Right cardiac atrium (tissue), 5 donors: ENCODE measurements at regions not wholly inside any gene's neighbourhood (a gene's known extent, or its start where the extent isn't known, plus 50 kb on each side); places are given as distances from the start of the nearest gene placed in this dataset.

ENCODE experiments used
- ATAC-seq, 2 donors: fragments of 200-7000 bp; cut with Tn5 transposase; one replicate each; pipeline versions ENCODE4 v1.8.0 to v1.9.1; 2020; ENCODE audit warnings: moderate library complexity in 2 of 2, mild to moderate bottlenecking in 1 of 2
- DNase-seq, 3 donors: peaks; one replicate each; pipeline ENCODE4 v3.0.0-alpha.2; 2020
- H3K27ac ChIP-seq: one replicate; pipeline ENCODE4 v1.5.1; 2013; ENCODE audit warnings: mild to moderate bottlenecking, low read length, control low read depth, moderate library complexity
- H3K27me3 ChIP-seq: one replicate; pipeline ENCODE4 v1.6.1; 2013; ENCODE audit not compliant: control insufficient read depth, insufficient read depth
- H3K4me1 ChIP-seq: one replicate; pipeline ENCODE4 v1.6.1; 2013; ENCODE audit warnings: low read length; ENCODE audit not compliant: control insufficient read depth, insufficient read depth
- H3K4me3 ChIP-seq: one replicate; pipeline ENCODE4 v1.5.1; 2013; ENCODE audit warnings: low read length, control low read depth
- H3K9me3 ChIP-seq: one replicate; pipeline ENCODE4 v1.6.1; 2013; ENCODE audit warnings: low read length; ENCODE audit not compliant: control insufficient read depth
- WGBS: extraction: QIAGEN DNeasy Blood & Tissue Kit; methylation state at CpG from one replicate; pipeline ENCODE4 v1.1.7; 2013; 5-methylcytosine and 5-hydroxymethylcytosine counted together
- intact Hi-C, 4 donors: fragments of 100-400 bp; cut with DNase I; formaldehyde crosslinking; loops; one replicate each; pipeline versions ENCODE4 v1.11.0 to v1.14.0; 2022 to 2023
- donor health status: healthy with polysubstance abuse.
- donor health status: DM: no; HTN: yes; CAD: no.
- donor health status: DM: no; HTN: no; CAD: no.
- donor health status: DM: no; HTN: yes; CAD: no; lungs with severe emphysema.
- donor health status: DM: yes; HTN: yes; CAD: no.

DNA sequence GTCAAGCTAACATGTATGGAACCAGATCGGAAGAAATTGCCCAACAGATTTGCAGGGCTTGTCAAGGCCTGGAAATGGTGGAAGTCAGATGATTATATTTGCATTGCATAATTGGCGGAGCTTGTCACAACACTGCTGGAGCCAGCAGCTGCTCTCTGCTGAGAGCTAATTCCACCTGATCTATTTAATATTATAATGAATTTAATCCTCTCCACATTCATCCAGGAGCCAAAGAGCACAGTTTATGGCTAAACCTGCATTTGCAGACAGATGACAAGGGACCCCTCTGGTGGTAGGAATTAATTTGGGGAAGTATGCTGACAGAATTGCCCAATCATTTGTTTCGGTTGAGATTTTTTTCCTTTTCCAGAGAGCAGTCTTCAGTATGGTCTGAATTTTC, 730.2 kb downstream of the TUSC7 start:
- Histone ChIP-seq H3K4me1 (no peaks in the 10 kb centered on the region), H3K9me3 (no peaks in the 10 kb centered on the region), H3K4me3 (no peak overlapping the region), H3K27ac (no peak overlapping the region), H3K27me3 (no peaks in the 10 kb centered on the region)
- no peak for DNase-seq
- WGBS, result 65% methylated on average over 3 of the region's 3 CpGs
- peak in 1 of 2 donors; percentile 16 for ATAC-seq
- intact Hi-C loops, result no loop called here

DNA sequence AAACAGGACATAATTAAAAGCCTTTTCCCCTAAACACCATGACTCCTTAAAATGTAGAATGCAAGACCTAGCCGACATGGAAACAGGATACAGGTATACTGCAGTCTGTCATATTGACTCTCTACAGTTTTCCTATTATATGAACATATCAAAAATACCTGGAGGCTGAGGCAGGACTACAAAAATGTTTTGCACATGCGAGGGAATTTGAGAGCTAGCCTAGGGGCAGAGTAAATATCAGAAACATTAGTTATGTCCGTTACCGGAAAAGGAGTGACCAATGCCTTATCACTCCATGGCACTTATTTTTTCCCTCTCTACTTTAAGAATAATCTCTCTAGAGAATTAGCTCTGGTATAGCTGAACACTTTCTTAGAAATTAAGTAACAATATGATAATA, 732.3 kb downstream of the TUSC7 start:
- intact Hi-C loops, result no loop called here
- WGBS, result 74% methylated on average over 4 of the region's 4 CpGs
- H3K9me3 ChIP-seq, result no peaks in the 10 kb centered on the region
- H3K27ac ChIP-seq, result no peak overlapping the region
- H3K27me3 ChIP-seq, result no peaks in the 10 kb centered on the region
- H3K4me3 ChIP-seq, result no peak overlapping the region
- no peaks in the 10 kb centered on the region for H3K4me1 ChIP-seq
- ATAC-seq, result no peak
- no peak for DNase-seq

DNA sequence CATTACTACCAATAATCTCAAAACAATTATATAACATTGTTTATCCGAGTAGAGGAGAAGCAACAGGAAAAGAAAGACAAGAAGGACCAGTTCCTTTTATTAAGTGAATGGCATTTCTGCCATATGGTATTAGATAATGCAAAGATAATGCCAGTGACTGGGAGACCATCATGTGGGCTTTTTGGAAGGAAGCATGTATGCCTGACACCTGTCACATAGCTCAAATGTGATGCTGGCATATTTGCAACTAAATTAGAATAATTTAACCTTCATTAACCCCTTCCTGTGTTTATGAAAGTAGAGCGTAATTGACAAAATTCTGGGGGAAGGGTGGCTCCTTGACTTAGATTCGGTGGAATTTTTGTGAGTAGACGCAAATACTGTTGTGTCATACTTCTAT, 733.0 kb downstream of the TUSC7 start:
- H3K27ac ChIP-seq, result no peak overlapping the region
- DNase-seq, result no peak
- WGBS, result 61% methylated on average over 4 of the region's 4 CpGs
- no peaks in the 10 kb centered on the region for H3K9me3 ChIP-seq
- no peak for ATAC-seq
- intact Hi-C loops, result no loop called here
- no peaks in the 10 kb centered on the region for H3K27me3 ChIP-seq
- H3K4me3 ChIP-seq, result no peak overlapping the region
- H3K4me1 ChIP-seq, result no peaks in the 10 kb centered on the region

DNA sequence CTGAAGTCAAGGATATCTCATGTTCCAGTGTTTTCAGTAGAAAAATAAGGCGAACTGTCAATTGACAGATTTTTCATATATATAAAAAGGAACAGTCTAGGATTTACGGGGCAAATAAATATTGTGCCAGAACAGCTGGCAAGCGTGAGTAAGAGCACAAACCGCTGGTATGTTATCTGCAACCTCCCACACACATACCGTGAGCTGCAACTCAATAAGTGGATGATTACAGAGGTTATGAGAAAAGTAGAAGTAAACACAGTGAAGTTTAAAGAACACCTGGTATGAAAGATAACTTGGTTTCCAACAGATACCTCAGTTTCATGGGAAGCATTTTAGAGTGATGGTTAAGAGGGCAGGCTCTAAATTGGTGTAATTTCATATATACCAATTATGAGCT, 733.4 kb downstream of the TUSC7 start:
- WGBS, result 34% methylated on average over 5 of the region's 5 CpGs
- intact Hi-C loops, result no loop called here

DNA sequence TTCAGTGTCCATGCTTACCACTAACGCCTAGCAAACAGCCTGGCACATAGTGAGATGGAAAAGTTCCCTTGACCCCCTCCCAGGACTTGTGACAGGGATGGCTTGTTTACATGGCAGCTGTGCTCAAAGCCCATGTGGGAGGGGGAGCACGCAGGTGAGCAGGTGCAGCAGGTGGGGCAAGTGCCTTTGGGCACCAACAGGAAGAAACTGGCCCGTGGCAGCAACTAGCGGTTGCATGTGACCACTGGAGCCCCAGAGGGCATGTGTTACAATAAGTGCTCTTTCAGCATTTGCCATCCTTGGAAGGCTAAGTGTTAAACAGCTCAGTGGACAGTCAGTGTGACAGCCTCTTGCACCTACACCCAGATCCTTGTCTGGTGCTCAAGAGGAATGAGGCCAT, 734.6 kb downstream of the TUSC7 start:
- Histone ChIP-seq H3K9me3 (no peaks in the 10 kb centered on the region), H3K27me3 (no peaks in the 10 kb centered on the region), H3K4me3 (no peak overlapping the region), H3K4me1 (no peaks in the 10 kb centered on the region), H3K27ac (no peak overlapping the region)
- intact Hi-C loops, result no loop called here
- DNase-seq (no peak), ATAC-seq (no peak)
- 86% methylated on average over 4 of the region's 4 CpGs for WGBS

More for the DNA sequence above, 733.4 kb downstream of the TUSC7 start:
- no peak overlapping the region for H3K4me3 ChIP-seq
- ATAC-seq, result no peak
- no peaks in the 10 kb centered on the region for H3K9me3 ChIP-seq
- no peaks in the 10 kb centered on the region for H3K27me3 ChIP-seq
- H3K4me1 ChIP-seq, result no peaks in the 10 kb centered on the region
- no peak for DNase-seq
- no peak overlapping the region for H3K27ac ChIP-seq

DNA sequence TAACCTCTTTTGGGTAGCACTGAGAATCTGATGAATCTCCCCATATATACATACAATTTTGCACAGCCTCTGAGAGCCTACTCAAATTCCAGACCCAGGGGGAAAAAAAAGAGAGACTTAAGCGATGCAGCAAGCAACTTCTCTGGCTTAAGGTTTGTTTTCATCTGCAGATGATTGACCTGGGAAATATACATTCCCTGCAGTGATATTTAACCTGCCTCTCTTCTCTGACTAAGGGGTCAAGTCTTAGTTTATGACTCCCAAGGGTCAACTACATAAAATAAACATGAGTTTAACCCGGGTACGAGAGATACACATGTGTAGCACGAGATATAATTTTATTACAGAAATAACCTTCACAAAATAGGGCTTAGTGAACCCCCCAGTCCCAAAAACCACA, 737.8 kb downstream of the TUSC7 start:
- DNase-seq, result no peak
- H3K4me1 ChIP-seq, result no peaks in the 10 kb centered on the region
- no peak overlapping the region for H3K4me3 ChIP-seq
- ATAC-seq, result no peak
- no peaks in the 10 kb centered on the region for H3K9me3 ChIP-seq
- WGBS, result 70% methylated on average over 4 of the region's 4 CpGs
- H3K27ac ChIP-seq, result no peak overlapping the region
- intact Hi-C loops, result no loop called here
- H3K27me3 ChIP-seq, result no peaks in the 10 kb centered on the region

DNA sequence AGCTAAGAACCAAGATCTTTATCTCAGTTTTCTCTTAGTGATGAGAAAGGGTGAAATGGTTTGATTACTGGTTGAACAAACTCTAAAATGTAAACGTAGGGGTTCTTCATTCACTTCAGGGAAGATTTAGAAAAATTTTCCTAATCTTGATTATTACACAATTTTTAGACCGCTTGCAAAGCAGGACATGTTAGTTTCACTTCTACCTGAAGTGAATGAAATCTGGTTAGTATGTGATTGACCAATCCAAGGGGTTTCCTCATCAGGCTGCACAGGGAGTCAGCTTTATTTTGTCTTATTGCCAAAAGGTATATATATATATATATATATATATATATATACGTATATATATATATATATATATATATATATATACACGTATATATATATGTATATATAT, 740.4 kb downstream of the TUSC7 start:
- 41% methylated on average over 4 of the region's 4 CpGs for WGBS
- no peak overlapping the region for H3K27ac ChIP-seq
- intact Hi-C loops, result no loop called here
- no peak for ATAC-seq
- no peak overlapping the region for H3K4me3 ChIP-seq
- H3K4me1 ChIP-seq, result no peaks in the 10 kb centered on the region
- H3K27me3 ChIP-seq, result no peaks in the 10 kb centered on the region
- no peak for DNase-seq
- H3K9me3 ChIP-seq, result no peaks in the 10 kb centered on the region

DNA sequence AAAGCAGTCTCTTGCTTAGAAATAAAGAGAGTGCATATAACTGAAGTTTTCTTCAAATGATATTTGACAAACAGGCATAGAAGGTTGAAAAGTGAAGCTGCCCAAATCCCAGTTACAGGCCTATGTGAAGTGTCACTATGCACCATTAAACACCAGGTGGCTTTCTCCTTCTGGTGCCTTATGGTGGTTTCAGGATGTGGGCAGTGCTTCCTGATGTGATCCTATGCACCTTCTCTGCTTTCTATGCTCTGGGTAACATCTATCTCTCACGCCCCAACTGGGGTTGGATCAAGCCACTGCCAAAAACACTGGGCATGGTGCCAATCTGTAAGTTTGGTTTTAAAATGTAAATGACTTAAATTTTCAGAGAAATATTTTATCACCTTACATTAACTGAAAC, 744.7 kb downstream of the TUSC7 start:
- 58% methylated on average over 1 of the region's 1 CpG for whole genome bisulfite sequencing
- intact Hi-C loops, result no loop called here
- Histone ChIP-seq H3K27me3 (no peaks in the 10 kb centered on the region), H3K9me3 (no peaks in the 10 kb centered on the region), H3K4me3 (no peak overlapping the region), H3K4me1 (no peaks in the 10 kb centered on the region), H3K27ac (no peak overlapping the region)
- ATAC-seq (no peak), DNase-seq (no peak)

DNA sequence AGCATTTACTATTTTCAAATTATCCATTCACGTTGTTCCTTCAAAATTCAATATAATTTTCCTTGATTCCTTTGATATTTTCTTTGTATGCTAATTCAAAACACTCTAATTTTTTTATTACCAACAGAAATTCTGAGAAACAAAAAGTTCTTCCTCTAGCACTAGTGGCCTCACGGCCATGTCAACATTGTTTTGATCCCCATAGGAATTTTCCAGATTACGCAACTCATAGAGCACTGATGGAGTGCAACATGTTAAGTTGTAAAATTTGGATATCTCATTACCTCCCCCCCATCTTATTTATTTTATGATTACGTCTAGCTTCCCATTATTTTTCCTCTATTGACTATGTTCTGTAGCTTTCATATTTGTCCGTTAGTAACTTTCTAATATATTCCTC, 745.3 kb downstream of the TUSC7 start:
- DNase-seq (no peak), ATAC-seq (peak in 1 of 2 donors; percentile 56)
- no peaks in the 10 kb centered on the region for H3K4me1 ChIP-seq
- H3K27ac ChIP-seq, result no peak overlapping the region
- intact Hi-C loops, result no loop called here
- no peaks in the 10 kb centered on the region for H3K9me3 ChIP-seq
- H3K27me3 ChIP-seq, result no peaks in the 10 kb centered on the region
- 64% methylated on average over 5 of the region's 5 CpGs for WGBS
- no peak overlapping the region for H3K4me3 ChIP-seq

DNA sequence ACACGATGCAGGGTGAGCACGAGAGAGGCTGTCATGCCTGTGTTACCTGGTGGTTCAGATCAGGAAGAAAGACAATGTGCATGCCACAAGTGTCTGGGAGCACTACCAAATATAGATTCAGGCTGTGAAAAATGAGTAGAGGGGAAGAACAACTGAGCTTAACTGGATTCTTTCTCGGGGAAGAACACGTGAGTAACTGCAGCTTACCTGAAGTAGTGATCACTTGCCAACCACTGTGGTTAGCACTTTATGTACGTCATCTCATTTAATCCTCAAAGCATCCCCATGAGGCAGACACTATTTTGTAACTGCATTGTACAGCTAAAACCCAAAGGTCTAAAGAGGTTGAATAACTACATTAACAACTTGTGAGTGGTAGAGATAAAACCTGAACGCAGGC, 746.2 kb downstream of the TUSC7 start:
- Histone ChIP-seq H3K4me1 (no peaks in the 10 kb centered on the region), H3K4me3 (no peak overlapping the region), H3K9me3 (no peaks in the 10 kb centered on the region), H3K27me3 (no peaks in the 10 kb centered on the region), H3K27ac (no peak overlapping the region)
- intact Hi-C loops, result no loop called here
- ATAC-seq (no peak), DNase-seq (no peak)
- 81% methylated on average over 6 of the region's 6 CpGs for WGBS

DNA sequence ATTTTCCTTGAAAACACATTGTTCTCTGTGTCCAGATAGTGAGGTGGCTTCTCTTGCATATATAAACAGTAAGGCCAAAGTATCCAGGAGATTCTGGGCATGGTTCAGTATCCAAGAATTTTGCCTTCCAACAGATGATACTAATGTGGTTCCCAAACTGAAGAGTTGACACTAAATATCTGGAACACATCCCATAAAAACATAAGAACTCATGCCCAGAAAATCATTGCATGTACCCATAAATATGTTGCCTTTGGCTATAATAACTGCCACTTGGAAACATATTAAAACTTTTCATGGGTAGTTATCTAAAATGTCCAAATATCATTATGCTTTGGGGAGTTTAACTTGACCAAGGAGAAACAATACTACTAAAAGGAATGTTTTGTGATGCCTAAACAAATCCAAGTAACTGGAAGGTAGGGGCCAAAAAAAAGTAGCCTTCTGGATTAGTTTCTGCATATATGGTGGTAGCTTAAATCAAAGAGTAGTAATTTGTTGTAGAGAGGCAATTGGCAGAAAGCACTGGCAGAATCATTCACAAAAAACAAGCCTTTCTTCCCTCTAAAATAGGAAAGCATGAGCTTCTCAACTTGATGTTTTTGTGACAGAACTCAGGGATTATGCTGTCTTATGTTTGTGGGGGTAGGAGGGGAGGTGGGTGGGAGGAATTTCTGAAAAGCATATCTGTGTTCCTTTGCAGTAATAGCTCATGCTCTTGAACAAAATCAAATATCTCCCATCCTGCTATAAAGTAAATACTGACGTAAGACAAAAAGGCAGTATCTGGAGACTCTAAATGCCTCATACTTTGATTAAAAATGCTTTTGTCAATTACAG, 753.9 kb downstream of the TUSC7 start:
- no peaks in the 10 kb centered on the region for H3K27me3 ChIP-seq
- WGBS, result 57% methylated on average over 1 of the region's 1 CpG
- H3K4me1 ChIP-seq, result no peaks in the 10 kb centered on the region
- ATAC-seq, result peak in 1 of 2 donors; percentile 36
- H3K9me3 ChIP-seq, result no peaks in the 10 kb centered on the region
- intact Hi-C loops, result no loop called here
- no peak overlapping the region for H3K4me3 ChIP-seq
- no peak for DNase-seq
- H3K27ac ChIP-seq, result no peak overlapping the region

DNA sequence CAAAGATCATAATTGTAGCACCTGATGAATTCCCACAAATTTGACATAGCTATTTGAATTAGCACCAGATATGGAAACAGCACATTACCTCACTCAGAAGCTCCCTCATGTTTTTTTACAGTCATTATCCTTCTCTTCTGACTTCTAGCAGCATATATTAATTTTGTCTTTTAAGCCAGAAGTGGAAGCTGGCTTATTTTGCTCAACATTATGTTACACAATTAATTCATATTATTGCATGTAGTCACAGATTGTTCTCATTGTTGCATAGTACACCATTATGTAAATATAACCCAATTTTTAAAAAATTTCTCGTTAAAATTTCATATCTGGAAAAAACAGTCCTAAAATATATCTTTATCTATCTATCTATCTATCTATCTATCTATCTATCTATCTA, 762.3 kb downstream of the TUSC7 start:
- no peaks in the 10 kb centered on the region for H3K27me3 ChIP-seq
- H3K27ac ChIP-seq, result no peak overlapping the region
- H3K9me3 ChIP-seq, result no peaks in the 10 kb centered on the region
- no peak overlapping the region for H3K4me3 ChIP-seq
- H3K4me1 ChIP-seq, result no peaks in the 10 kb centered on the region
- 31% methylated on average over 1 of the region's 1 CpG for WGBS
- no peak for DNase-seq
- no peak for ATAC-seq
- intact Hi-C loops, result no loop called here
